WTC11 (cell line): ENCODE measurements at regions not wholly inside any gene's neighbourhood (a gene's known extent, or its start where the extent isn't known, plus 50 kb on each side); places are given as distances from the start of the nearest gene placed in this dataset.

Experiments used
- ATF3 ChIP-seq: sonication (generic); formaldehyde crosslinking; conservative IDR thresholded peaks from 2 replicates; pipeline ENCODE4 v1.8.1; 2022; ENCODE audit warnings: mild to moderate bottlenecking, missing genetic modification reagents
- CREB1 ChIP-seq: sonication (generic); formaldehyde crosslinking; IDR thresholded peaks from 2 replicates; pipeline ENCODE4 v1.8.0; 2023; ENCODE audit warnings: mild to moderate bottlenecking, missing genetic modification reagents
- CTCF ChIP-seq: fragments of 200-600 bp; IDR thresholded peaks from 2 replicates; pipeline ENCODE4 v1.8.0; 2022; ENCODE audit warnings: antibody characterized with exemption
- IRF1 ChIP-seq: sonication (generic); formaldehyde crosslinking; IDR thresholded peaks from 2 replicates; pipeline ENCODE4 v1.8.0; 2023; ENCODE audit warnings: missing genetic modification reagents
- MAX ChIP-seq: sonication (generic); formaldehyde crosslinking; IDR thresholded peaks from 2 replicates; pipeline ENCODE4 v1.8.0; 2022; ENCODE audit warnings: mild to moderate bottlenecking, missing genetic modification reagents
- NR2C2 ChIP-seq: sonication (generic); formaldehyde crosslinking; IDR thresholded peaks from 2 replicates; pipeline ENCODE4 v1.8.0; 2022; ENCODE audit warnings: mild to moderate bottlenecking, missing genetic modification reagents
- SP1 ChIP-seq: sonication (generic); formaldehyde crosslinking; conservative IDR thresholded peaks from 2 replicates; pipeline ENCODE4 v1.8.1; 2022; ENCODE audit warnings: missing genetic modification reagents
- ZBTB43 ChIP-seq: sonication (generic); formaldehyde crosslinking; IDR thresholded peaks from 2 replicates; pipeline ENCODE4 v1.8.1; 2023; ENCODE audit warnings: mild to moderate bottlenecking, missing genetic modification reagents

GRCh38 chr14:101325319-101325718 lies 236.0 kb upstream of the DIO3 start:
- no peak for TF ChIP-seq CTCF
- TF ChIP-seq CREB1 (CRISPR knock-in tag), result no peak
- TF ChIP-seq NR2C2 (CRISPR knock-in tag), result no peak
- TF ChIP-seq SP1 (CRISPR knock-in tag), result no peak
- no peak for TF ChIP-seq MAX (CRISPR knock-in tag)
- TF ChIP-seq ATF3 (CRISPR knock-in tag), result no peak
- no peak for TF ChIP-seq ZBTB43 (CRISPR knock-in tag)
- no peak for TF ChIP-seq IRF1 (CRISPR knock-in tag)
